GM12874 (cell line): ENCODE measurements at regions not wholly inside any gene's neighbourhood (a gene's known extent, or its start where the extent isn't known, plus 50 kb on each side); places are given as distances from the start of the nearest gene placed in this dataset.

Experiments
- CTCF ChIP-seq: IDR thresholded peaks from 2 replicates; pipeline ENCODE4 v1.5.1; 2011; ENCODE audit warnings: low read depth, mild to moderate bottlenecking, control low read depth, low read length, moderate library complexity; ENCODE audit not compliant: insufficient read depth

DNA sequence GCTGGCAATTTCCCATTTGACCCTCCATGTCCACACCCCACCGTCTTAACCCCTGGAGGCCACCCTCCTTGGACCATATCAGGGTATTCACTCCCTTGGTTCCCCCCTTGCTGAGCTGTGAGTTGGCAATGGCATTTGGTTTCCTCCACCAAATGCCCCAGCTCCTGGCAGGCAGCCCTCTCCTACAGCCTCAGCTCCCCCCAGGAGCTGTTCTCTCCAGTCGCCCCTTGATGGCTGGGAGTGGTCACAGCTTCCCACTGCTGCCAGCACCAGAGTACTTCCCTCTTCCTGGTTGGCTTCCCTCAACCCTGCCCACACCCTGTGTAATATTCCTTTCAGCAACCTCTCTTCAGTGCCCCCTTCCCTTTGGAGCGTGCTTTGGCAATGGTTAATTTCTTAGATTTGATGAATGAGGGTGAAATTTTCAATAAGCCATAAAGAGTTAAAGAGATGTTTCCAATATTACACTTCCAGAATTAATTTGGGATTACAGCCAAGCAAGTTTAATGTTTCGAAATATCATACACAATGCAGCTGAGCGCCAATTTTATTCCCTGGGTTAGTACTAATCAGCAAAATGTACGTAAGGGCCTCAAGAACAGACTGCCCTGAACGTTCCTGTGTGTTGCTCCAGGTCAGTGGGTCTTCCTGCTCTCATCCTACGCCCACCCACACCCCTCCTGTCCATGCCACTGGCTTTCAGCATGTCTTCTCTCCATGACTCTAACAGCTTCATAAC, 207.1 kb upstream of the NFE2L3 start:
- no peak for TF ChIP-seq CTCF

GRCh38 chr7:25945608-25946007, 206.4 kb upstream of the NFE2L3 start:
- no peak for TF ChIP-seq CTCF

GRCh38 chr7:25946181-25946580, 205.8 kb upstream of the NFE2L3 start:
- no peak for TF ChIP-seq CTCF

DNA sequence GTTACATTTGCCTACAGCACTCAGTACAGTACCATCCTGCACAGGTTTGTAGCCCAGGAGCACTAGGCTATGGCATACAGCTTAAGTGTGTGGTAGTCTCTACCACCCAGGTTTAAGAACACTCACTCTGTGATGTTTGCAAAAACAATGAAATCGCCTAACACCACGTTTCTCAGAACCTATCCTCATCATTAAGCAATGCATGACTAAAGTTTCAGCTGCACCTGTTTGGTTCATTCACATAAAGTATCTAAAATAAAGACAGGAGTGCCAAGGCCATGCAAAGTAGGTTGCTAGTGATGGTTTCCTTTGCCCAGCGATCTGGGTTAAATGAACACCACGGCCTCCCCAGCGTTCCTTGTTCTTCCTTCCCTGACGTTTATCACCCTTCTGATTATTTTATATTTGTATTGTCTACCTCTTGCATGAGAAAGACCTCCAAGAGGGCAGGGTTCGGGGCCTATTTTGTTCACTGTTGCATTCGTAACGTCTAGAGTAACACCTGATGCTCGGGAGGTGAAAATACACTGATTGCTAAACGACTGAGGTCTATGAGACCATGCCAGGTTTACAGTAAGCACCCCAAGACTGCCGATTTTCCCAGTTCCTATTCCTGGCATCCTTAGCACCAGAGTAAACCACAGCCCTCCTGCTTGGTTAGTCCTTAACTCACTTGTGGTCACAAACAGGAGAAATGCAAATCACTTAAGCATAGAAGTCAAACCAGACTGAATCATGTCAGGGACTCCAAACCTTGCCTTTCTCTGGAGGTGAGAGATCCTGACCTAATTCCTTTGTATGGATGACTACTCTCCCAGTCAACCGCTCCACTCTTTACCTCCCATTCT, 204.1 kb upstream of the NFE2L3 start:
- no peak for TF ChIP-seq CTCF

DNA sequence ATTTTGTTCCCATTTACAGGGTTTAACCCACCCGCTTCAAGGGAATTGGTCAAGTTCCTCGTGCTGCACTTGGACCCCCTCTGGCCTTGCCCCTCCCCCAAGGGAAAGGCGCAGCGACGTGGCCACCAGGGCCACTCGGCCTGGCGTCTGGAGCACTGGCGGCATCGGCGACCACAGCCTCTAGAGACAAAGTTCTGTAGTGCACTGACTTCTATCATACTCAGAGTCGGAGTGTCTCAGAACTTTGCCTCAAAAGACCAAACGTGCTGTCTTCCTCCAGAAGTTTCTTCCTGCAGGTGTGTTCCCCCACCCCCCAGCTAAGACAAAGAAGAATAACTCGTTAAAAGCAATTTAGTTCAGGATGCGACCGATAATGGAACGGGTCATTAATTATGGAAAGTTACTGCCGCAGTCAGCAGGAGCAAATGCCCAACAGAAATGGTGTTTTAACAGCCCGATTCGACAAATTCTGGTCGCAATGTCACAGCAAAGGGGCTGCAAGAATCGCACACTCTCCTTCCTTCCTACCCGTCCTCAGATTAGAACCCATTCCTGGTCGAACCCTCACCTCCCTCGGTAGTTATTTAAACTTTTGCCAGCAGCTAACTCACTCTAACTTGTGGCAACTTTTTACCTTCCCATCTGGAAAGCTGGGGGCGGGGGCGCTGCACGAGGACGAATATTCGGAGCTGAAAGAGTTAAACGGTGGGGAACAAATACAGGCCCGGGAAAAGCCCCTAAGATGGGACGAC, 202.1 kb upstream of the NFE2L3 start:
- peak; percentile 43 for TF ChIP-seq CTCF

DNA sequence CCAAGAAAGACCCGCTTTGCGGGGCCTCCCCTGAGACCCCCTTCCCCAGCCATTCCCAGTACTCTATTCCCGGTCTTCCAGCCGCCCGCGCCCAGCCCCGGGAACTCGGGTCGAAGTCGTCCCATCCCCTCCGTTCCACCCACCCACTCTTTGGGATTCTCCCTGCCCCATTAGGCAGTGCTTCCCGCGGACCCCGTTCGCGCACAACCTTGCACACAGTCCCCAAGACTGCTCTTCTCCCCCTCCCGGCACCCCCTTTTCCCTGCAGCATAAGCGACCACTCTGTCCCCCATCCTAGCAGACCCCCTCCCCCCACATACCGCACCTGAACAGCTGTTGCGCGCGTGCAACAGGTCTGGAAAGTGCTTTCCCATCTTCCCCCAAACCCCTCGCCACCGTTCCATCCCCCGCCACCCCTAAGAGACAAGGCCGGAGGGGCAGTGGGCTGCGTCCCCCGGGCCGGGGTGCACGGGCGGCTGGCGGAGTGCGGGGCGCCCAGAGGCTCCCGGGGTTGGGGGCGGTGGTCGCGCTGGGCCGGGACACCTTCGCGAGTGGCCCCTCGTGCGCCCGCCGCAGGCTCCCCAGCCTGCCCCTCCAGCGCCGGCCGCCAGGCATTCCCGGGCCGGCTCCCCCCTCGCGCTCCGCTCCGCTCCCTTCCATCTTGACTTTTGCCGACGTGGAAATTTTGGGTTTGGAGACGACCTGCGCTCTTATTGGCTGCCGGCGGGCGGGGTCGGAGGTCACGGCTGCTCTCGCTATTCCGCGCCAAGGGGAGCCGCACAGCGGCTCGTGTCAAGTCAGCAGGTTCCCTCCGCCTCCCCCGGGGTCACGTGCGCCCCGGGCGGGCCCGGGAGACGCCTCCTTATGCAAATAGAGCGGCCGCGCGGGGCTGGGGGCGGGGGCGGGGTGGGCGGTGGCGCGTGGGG, 201.2 kb upstream of the NFE2L3 start:
- TF ChIP-seq CTCF, result no peak
